Tibial nerve (tissue), 4 donors: ENCODE measurements at regions not wholly inside any gene's neighbourhood (a gene's known extent, or its start where the extent isn't known, plus 50 kb on each side); places are given as distances from the start of the nearest gene placed in this dataset.

Experiments
- DNase-seq, 2 donors: peaks; one replicate each; pipeline ENCODE4 v3.0.0-alpha.2; 2019; ENCODE audit warnings: low spot score in 2 of 2
- H3K27ac ChIP-seq, 4 donors: fragments of 200-600 bp; sonication (generic) in 3 of 4; one replicate each; pipeline ENCODE4 v1.5.1; 2017 to 2019; ENCODE audit warnings: mild to moderate bottlenecking in 1 of 4
- H3K27me3 ChIP-seq, 2 donors: fragments of 200-600 bp; sonication (generic) in 1 of 2; one replicate each; pipeline versions ENCODE4 v1.5.1 to v1.6.0; 2017 to 2019
- H3K36me3 ChIP-seq, 3 donors: fragments of 200-600 bp; sonication (generic); one replicate each; pipeline ENCODE4 v1.5.1; 2018 to 2019
- H3K4me1 ChIP-seq, 4 donors: fragments of 200-600 bp; sonication (generic) in 3 of 4; one replicate each; pipeline ENCODE4 v1.5.1; 2017 to 2019
- H3K4me3 ChIP-seq, 4 donors: fragments of 200-600 bp; sonication (generic) in 3 of 4; one replicate each; pipeline ENCODE4 v1.5.1; 2017 to 2019; ENCODE audit warnings: mild to moderate bottlenecking in 1 of 4, moderate library complexity in 1 of 4
- H3K9me3 ChIP-seq, 4 donors: fragments of 200-600 bp; sonication (generic) in 3 of 4; one replicate each; pipeline ENCODE4 v1.5.1; 2017 to 2019
- CTCF ChIP-seq, 5 experiments: fragments of 200-600 bp in 3 of 5; fragments of 450-650 bp in 2 of 5; sonication (generic) in 3 of 5; IDR thresholded peaks; one replicate each; pipeline ENCODE4 v1.5.1; 2016 to 2019; ENCODE audit warnings: antibody characterized with exemption in 5 of 5, mild to moderate bottlenecking in 3 of 5, moderate library complexity in 2 of 5
- EP300 ChIP-seq, 2 donors: sonication (generic); formaldehyde crosslinking; IDR thresholded peaks; one replicate each; pipeline ENCODE4 v1.6.1; 2017; ENCODE audit warnings: antibody characterized with exemption in 2 of 2, mild to moderate bottlenecking in 1 of 2
- POLR2A ChIP-seq, 2 donors: fragments of 450-650 bp; IDR thresholded peaks; one replicate each; pipeline ENCODE4 v1.6.1; 2017; ENCODE audit warnings: antibody characterized with exemption in 2 of 2, mild to moderate bottlenecking in 2 of 2, moderate library complexity in 2 of 2
- WGBS, 2 donors: methylation state at CpG; one replicate each; pipeline ENCODE4 v1.1.5; 2018; 5-methylcytosine and 5-hydroxymethylcytosine counted together

- Histone ChIP-seq H3K27me3 (no peaks in the 10 kb centered on the region), H3K27ac (no peak overlapping the region), H3K4me3 (no peak overlapping the region), H3K36me3 (no peaks in the 10 kb centered on the region), H3K4me1 (no peaks in the 10 kb centered on the region), H3K9me3 (no peaks in the 10 kb centered on the region)
- TF ChIP-seq POLR2A (IDR thresholded peaks at IDR 0.05) (no peak), CTCF (IDR thresholded peaks at IDR 0.05) (no peak), EP300 (IDR thresholded peaks at IDR 0.05) (no peak)
- WGBS, 2 donors: 63 to 71% methylated on average over 4 of the region's 4 CpGs
- no peak for DNase-seq
Observed at GRCh38 chr13:106048386-106048785, 487.1 kb downstream of the EFNB2 start.

DNA sequence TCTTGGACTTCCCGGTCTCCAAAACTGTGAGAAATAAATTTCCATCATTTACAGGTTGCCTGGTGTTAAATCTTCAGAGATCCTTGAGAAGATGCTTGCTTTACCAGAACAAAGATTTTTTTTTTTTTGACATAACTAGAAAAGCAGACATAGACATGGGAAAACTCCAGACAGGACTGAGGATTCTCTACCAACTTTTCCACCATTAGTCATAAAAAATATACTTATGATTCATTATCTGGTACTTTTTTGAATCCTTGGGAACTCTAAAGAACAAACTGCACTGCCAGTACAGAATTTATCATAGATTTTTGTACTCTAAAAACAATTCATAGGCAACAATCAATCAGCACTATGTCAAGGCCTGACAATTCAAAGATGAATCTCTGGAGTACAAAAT, 487.6 kb downstream of the EFNB2 start:
- no peak for DNase-seq
- Histone ChIP-seq H3K9me3 (no peaks in the 10 kb centered on the region), H3K27ac (no peak overlapping the region), H3K4me3 (no peak overlapping the region), H3K4me1 (no peaks in the 10 kb centered on the region), H3K36me3 (no peaks in the 10 kb centered on the region), H3K27me3 (no peaks in the 10 kb centered on the region)
- whole genome bisulfite sequencing, 2 donors: 89 to 93% methylated on average over 1 of the region's 1 CpG
- TF ChIP-seq CTCF (IDR thresholded peaks at IDR 0.05) (no peak), EP300 (IDR thresholded peaks at IDR 0.05) (no peak), POLR2A (IDR thresholded peaks at IDR 0.05) (no peak)

DNA sequence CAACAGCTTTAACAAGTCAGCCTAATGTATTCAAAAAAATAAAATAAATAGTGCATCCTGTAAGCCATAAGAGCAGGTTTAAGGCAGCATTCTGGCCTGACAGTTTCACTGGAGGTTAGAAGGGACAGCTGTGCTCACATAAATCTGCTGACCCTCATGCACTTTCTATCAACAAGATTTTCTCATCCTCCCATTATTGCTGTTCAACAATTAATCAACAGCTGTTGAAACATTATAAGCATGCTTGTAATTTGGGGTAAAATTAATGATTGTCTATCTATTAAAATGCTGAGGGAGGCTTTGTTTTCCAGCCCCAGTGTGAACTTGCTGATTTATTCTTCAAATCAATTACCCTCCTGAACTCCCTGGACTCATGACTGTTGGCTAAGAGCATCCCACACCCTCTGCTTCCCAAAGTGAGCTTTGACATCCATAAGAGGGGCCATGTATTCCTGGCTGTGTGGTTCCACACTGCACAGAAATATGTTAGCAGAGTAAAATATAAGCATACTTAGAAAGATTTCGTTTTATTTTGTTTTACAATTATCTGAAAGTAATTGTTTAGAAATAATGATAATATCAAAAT, 492.4 kb downstream of the EFNB2 start:
- no peaks in the 10 kb centered on the region for H3K4me1 ChIP-seq
- TF ChIP-seq CTCF (IDR thresholded peaks at IDR 0.05) (no peak), EP300 (IDR thresholded peaks at IDR 0.05) (no peak), POLR2A (IDR thresholded peaks at IDR 0.05) (no peak)
- H3K4me3 ChIP-seq: no peak overlapping the region
- no peaks in the 10 kb centered on the region for H3K36me3 ChIP-seq
- DNase-seq: no peak
- H3K27ac ChIP-seq: no peak overlapping the region
- 67 to 70% methylated on average over 1 of the region's 1 CpG for WGBS, 2 donors
- no peaks in the 10 kb centered on the region for H3K9me3 ChIP-seq
- no peaks in the 10 kb centered on the region for H3K27me3 ChIP-seq

DNA sequence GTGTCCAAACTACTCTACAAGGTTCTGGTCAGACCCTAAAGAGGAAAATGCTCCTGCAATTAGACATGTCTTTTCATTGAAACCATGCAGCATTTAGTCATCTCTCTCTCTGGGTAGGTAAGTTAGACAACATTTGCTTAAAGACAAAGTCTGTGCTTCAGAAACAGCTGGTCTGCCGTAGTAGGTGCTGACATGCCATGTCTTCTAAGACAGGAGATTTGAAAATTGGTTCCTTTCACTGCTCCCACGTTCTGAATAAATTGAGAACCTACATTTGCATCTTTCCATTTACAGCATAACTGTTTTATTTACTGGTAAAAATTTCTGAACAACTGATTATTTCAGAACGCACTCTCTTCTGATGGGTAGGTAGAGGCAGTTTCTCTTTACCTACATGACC, 494.0 kb downstream of the EFNB2 start:
- H3K4me1 ChIP-seq: no peaks in the 10 kb centered on the region
- no peak for DNase-seq
- H3K9me3 ChIP-seq: no peaks in the 10 kb centered on the region
- H3K27me3 ChIP-seq: no peaks in the 10 kb centered on the region
- TF ChIP-seq POLR2A (IDR thresholded peaks at IDR 0.05): no peak
- no peak overlapping the region for H3K4me3 ChIP-seq
- no peak overlapping the region for H3K27ac ChIP-seq
- WGBS, 2 donors: 90 to 93% methylated on average over 3 of the region's 3 CpGs
- H3K36me3 ChIP-seq: no peaks in the 10 kb centered on the region

DNA sequence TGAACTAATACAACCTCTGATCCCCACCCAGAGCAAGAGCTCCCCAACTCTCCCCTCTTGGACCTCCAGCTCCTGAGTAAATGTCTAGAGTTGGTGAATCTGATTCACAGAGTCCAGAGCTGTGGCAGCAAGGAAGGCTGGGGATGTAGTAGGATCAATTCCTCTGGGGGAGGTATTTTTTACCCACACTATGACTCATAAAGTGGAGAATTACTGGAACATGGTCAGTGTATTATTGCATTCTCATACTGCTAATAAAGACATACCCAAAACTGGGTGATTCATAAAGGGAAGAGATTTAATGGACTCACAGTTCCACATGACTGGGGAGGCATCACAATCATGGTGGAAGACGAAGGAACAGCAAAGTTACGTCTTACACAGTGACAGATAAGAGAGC, 496.7 kb downstream of the EFNB2 start:
- DNase-seq: no peak
- H3K27ac ChIP-seq: no peak overlapping the region
- no peak overlapping the region for H3K4me3 ChIP-seq
- H3K9me3 ChIP-seq: no peaks in the 10 kb centered on the region
- WGBS, 2 donors: 92% methylated on average over 2 of the region's 2 CpGs
- no peaks in the 10 kb centered on the region for H3K27me3 ChIP-seq
- TF ChIP-seq CTCF (IDR thresholded peaks at IDR 0.05): no peak
- TF ChIP-seq EP300 (IDR thresholded peaks at IDR 0.05): no peak
- TF ChIP-seq POLR2A (IDR thresholded peaks at IDR 0.05): no peak
- no peaks in the 10 kb centered on the region for H3K36me3 ChIP-seq
- H3K4me1 ChIP-seq: no peaks in the 10 kb centered on the region

DNA sequence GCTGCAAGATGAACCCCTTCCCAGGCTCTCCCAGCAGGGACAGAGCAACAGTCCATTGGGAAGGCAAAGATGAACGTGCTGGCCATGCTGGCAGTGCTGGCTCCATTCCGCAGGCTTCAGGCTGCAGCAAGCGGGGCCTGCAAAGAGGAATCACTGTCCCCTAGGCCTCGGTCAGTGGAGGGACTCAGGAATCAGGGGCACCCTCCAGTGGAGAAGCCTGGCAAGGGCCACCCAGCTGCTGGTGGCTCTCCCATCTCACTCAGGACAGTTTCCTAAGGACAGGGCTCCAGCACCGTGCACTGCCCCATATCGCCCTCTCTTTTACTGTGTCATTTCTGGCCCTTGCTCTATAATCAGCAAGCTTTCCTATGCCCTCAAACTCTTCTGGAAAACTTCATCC, 498.6 kb downstream of the EFNB2 start:
- no peak overlapping the region for H3K27ac ChIP-seq
- no peak for DNase-seq
- no peak overlapping the region for H3K4me3 ChIP-seq
- H3K9me3 ChIP-seq: no peaks in the 10 kb centered on the region
- no peaks in the 10 kb centered on the region for H3K4me1 ChIP-seq
- no peaks in the 10 kb centered on the region for H3K36me3 ChIP-seq
- no peak for TF ChIP-seq CTCF (IDR thresholded peaks at IDR 0.05)
- no peak for TF ChIP-seq POLR2A (IDR thresholded peaks at IDR 0.05)
- no peak for TF ChIP-seq EP300 (IDR thresholded peaks at IDR 0.05)
- 83 to 90% methylated on average over 5 to 6 of the region's 6 CpGs for WGBS, 2 donors
- H3K27me3 ChIP-seq: no peaks in the 10 kb centered on the region
